Ishikawa (cell line): ENCODE measurements at regions not wholly inside any gene's neighbourhood (a gene's known extent, or its start where the extent isn't known, plus 50 kb on each side); places are given as distances from the start of the nearest gene placed in this dataset.

ENCODE experiments used
- CEBPB ChIP-seq: IDR thresholded peaks from 2 replicates; pipeline ENCODE4 v1.6.1; 2012
- CREB1 ChIP-seq: IDR thresholded peaks from 2 replicates; pipeline ENCODE4 v1.6.1; 2012; ENCODE audit warnings: low read depth
- EGR1 ChIP-seq: IDR thresholded peaks from 2 replicates; pipeline ENCODE4 v1.6.1; 2012
- EP300 ChIP-seq: IDR thresholded peaks from 2 replicates; pipeline ENCODE4 v1.6.1; 2012; ENCODE audit warnings: borderline replicate concordance
- FOXM1 ChIP-seq: IDR thresholded peaks from 2 replicates; pipeline ENCODE4 v1.6.1; 2012; ENCODE audit warnings: low read depth, borderline replicate concordance
- MAX ChIP-seq: IDR thresholded peaks from 2 replicates; pipeline ENCODE4 v1.6.1; 2012
- NFIC ChIP-seq: IDR thresholded peaks from 2 replicates; pipeline ENCODE4 v1.6.1; 2012
- RAD21 ChIP-seq: IDR thresholded peaks from 2 replicates; pipeline ENCODE4 v1.6.1; 2012; ENCODE audit warnings: low read depth
- REST ChIP-seq: IDR thresholded peaks from 2 replicates; pipeline ENCODE4 v1.6.1; 2012; ENCODE audit warnings: low read depth, mild to moderate bottlenecking
- TAF1 ChIP-seq: IDR thresholded peaks from 2 replicates; pipeline ENCODE4 v1.6.1; 2012; ENCODE audit warnings: low read depth, mild to moderate bottlenecking
- TCF12 ChIP-seq: IDR thresholded peaks from 2 replicates; pipeline ENCODE4 v1.6.1; 2012; ENCODE audit warnings: low read depth
- TEAD4 ChIP-seq: IDR thresholded peaks from 2 replicates; pipeline ENCODE4 v1.6.1; 2012
- USF1 ChIP-seq: IDR thresholded peaks from 2 replicates; pipeline ENCODE4 v1.6.1; 2012
- YY1 ChIP-seq: IDR thresholded peaks from 2 replicates; pipeline ENCODE4 v1.6.1; 2012; ENCODE audit warnings: low read depth
- ZBTB7A ChIP-seq: IDR thresholded peaks from 2 replicates; pipeline ENCODE4 v1.6.1; 2012; ENCODE audit warnings: low read depth

GRCh38 chr5:67636091-67636490, 439.5 kb upstream of the CD180 start:
- TF ChIP-seq TCF12 (no peak), TEAD4 (no peak), CEBPB (no peak), TAF1 (no peak), CREB1 (no peak), MAX (no peak)

- TF ChIP-seq CREB1 (no peak), EP300 (no peak), ZBTB7A (no peak), NFIC (no peak), EGR1 (no peak), CEBPB (no peak), MAX (no peak), RAD21 (no peak), TCF12 (no peak), TEAD4 (no peak), TAF1 (no peak), YY1 (no peak)
Measured at GRCh38 chr5:67623078-67623477, 426.5 kb upstream of the CD180 start.

- TF ChIP-seq NFIC: no peak
- no peak for TF ChIP-seq CREB1
- TF ChIP-seq EGR1: no peak
- TF ChIP-seq TCF12: no peak
- TF ChIP-seq YY1: no peak
- no peak for TF ChIP-seq FOXM1
- TF ChIP-seq TAF1: no peak
- TF ChIP-seq TEAD4: no peak
- no peak for TF ChIP-seq EP300
- TF ChIP-seq ZBTB7A: no peak
- no peak for TF ChIP-seq MAX
- TF ChIP-seq CEBPB: no peak
- TF ChIP-seq RAD21: no peak
- TF ChIP-seq USF1: no peak
Measured at GRCh38 chr5:67620424-67621397, 424.1 kb upstream of the CD180 start.

GRCh38 chr5:67619636-67620035, 423.0 kb upstream of the CD180 start:
- TF ChIP-seq EGR1 (no peak), TEAD4 (no peak), ZBTB7A (no peak), REST (no peak), CEBPB (no peak), TCF12 (no peak), EP300 (no peak), RAD21 (no peak), CREB1 (no peak), MAX (no peak), USF1 (no peak), TAF1 (no peak), NFIC (no peak), YY1 (no peak), FOXM1 (no peak)

GRCh38 chr5:67619235-67619634, 422.6 kb upstream of the CD180 start:
- no peak for TF ChIP-seq CREB1
- no peak for TF ChIP-seq FOXM1
- no peak for TF ChIP-seq MAX
- TF ChIP-seq USF1: no peak
- TF ChIP-seq TAF1: no peak
- TF ChIP-seq REST: no peak
- TF ChIP-seq CEBPB: no peak
- TF ChIP-seq YY1: no peak
- no peak for TF ChIP-seq TEAD4
- no peak for TF ChIP-seq RAD21
- TF ChIP-seq ZBTB7A: no peak
- no peak for TF ChIP-seq EP300
- no peak for TF ChIP-seq EGR1
- TF ChIP-seq TCF12: no peak
- no peak for TF ChIP-seq NFIC
